GM12873 (cell line): ENCODE measurements at regions not wholly inside any gene's neighbourhood (a gene's known extent, or its start where the extent isn't known, plus 50 kb on each side); places are given as distances from the start of the nearest gene placed in this dataset.

Experiments
- CTCF ChIP-seq: IDR thresholded peaks from 2 replicates; pipeline ENCODE4 v1.5.1; 2012; ENCODE audit warnings: low read depth, mild to moderate bottlenecking, moderate library complexity, low read length, control low read depth; ENCODE audit not compliant: insufficient read depth; ENCODE audit errors: missing control alignments

- no peak for TF ChIP-seq CTCF
Observed at GRCh38 chr2:142236181-142236580, 105.4 kb upstream of the LRP1B start.

GRCh38 chr2:142234741-142235140 is 103.9 kb upstream of the LRP1B start:
- TF ChIP-seq CTCF: no peak

- TF ChIP-seq CTCF: no peak
Observed at GRCh38 chr2:142223309-142223708, 92.5 kb upstream of the LRP1B start.

GRCh38 chr2:142222715-142223114 is 91.9 kb upstream of the LRP1B start:
- TF ChIP-seq CTCF: no peak

GRCh38 chr2:142220901-142221300 is 90.1 kb upstream of the LRP1B start:
- TF ChIP-seq CTCF: no peak

- TF ChIP-seq CTCF: no peak
Observed at GRCh38 chr2:142220239-142220638, 89.4 kb upstream of the LRP1B start.

- no peak for TF ChIP-seq CTCF
Observed at GRCh38 chr2:142218471-142218870, 87.7 kb upstream of the LRP1B start.

GRCh38 chr2:142217804-142218203 is 87.0 kb upstream of the LRP1B start:
- TF ChIP-seq CTCF: no peak
